ENCODE measurements at regions not wholly inside any gene's neighbourhood (a gene's known extent, or its start where the extent isn't known, plus 50 kb on each side); places are given as distances from the start of the nearest gene placed in this dataset.
A peak's percentile ranks its signal among the peaks of the same experiment; 100 is the strongest.

- Mint-ChIP-seq H3K4me1 (ENCODE audit: insufficient read depth, unreplicated experiment) (peaks cover 7% of the 10 kb centered on the region), H3K9me3 (ENCODE audit: unreplicated experiment) (no peaks in the 10 kb centered on the region), H3K27me3 (ENCODE audit: insufficient read depth, unreplicated experiment) (no peaks in the 10 kb centered on the region), H3K36me3 (ENCODE audit: insufficient read depth, unreplicated experiment) (no peaks in the 10 kb centered on the region), H3K4me3 (ENCODE audit: unreplicated experiment) (no peak overlapping the region), H3K27ac (ENCODE audit: low read depth, unreplicated experiment) (no peak overlapping the region)
- DNase-seq (ENCODE audit: unreplicated experiment) = no peak
- BruUV-seq (replicated peaks) = no TSS peak
- TF ChIP-seq CTCF (IDR thresholded peaks at IDR 0.05; ENCODE audit: unreplicated experiment) = no peak
- intact Hi-C loops (cut with micrococcal nuclease) = no loop called here
- CTCF ChIA-PET = interaction anchor here (0.5 kb wide), 1 partner anchor 403 kb away, joined by 3 read pairs; no protein-coding TSS in a partner anchor
- POLR2A ChIA-PET = no interaction called here
These were observed 252.4 kb upstream of the GULP1 start for GRCh38 chr2:188039307-188039706.

DNA sequence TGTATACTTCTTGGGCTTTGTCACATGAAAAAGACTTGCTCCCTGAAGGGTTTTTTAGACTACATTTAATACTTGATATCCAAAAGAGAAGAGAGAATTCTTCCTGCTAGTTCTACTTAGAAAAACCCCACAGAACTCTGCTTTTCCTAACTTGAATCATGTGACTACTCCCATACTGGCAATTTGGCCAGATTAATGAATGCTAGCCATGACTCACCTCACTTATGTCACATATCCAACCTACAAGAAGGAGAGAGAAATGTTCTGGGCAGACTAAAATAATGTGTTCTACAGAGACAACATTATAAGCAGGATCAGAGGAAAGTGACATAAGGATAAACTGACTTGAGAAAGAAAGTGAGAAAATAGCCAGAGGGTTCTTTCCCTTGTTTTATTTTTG, 249.3 kb upstream of the GULP1 start:
- Mint-ChIP-seq H3K4me1 (ENCODE audit: insufficient read depth, unreplicated experiment) (peaks cover 7% of the 10 kb centered on the region), H3K27ac (ENCODE audit: low read depth, unreplicated experiment) (no peak overlapping the region), H3K27me3 (ENCODE audit: insufficient read depth, unreplicated experiment) (no peaks in the 10 kb centered on the region), H3K9me3 (ENCODE audit: unreplicated experiment) (no peaks in the 10 kb centered on the region), H3K4me3 (ENCODE audit: unreplicated experiment) (no peak overlapping the region), H3K36me3 (ENCODE audit: insufficient read depth, unreplicated experiment) (no peaks in the 10 kb centered on the region)
- no TSS peak for BruUV-seq (replicated peaks)
- no peak for TF ChIP-seq CTCF (IDR thresholded peaks at IDR 0.05; ENCODE audit: unreplicated experiment)
- DNase-seq (ENCODE audit: unreplicated experiment) = peak; percentile 53
- CTCF ChIA-PET = no interaction called here
- POLR2A ChIA-PET = interaction anchor here (1.2 kb wide), 1 partner anchor 251 kb away, joined by 4 read pairs; no protein-coding TSS in a partner anchor
- intact Hi-C loops (cut with micrococcal nuclease) = no loop called here

GRCh38 chr2:188045016-188045415, 246.7 kb upstream of the GULP1 start:
- no peaks in the 10 kb centered on the region for H3K27me3 Mint-ChIP-seq (ENCODE audit: insufficient read depth, unreplicated experiment)
- TF ChIP-seq CTCF (IDR thresholded peaks at IDR 0.05; ENCODE audit: unreplicated experiment) = no peak
- no TSS peak for BruUV-seq (replicated peaks)
- CTCF ChIA-PET = no interaction called here
- DNase-seq (ENCODE audit: unreplicated experiment) = no peak
- no peaks in the 10 kb centered on the region for H3K36me3 Mint-ChIP-seq (ENCODE audit: insufficient read depth, unreplicated experiment)
- no peak overlapping the region for H3K27ac Mint-ChIP-seq (ENCODE audit: low read depth, unreplicated experiment)
- H3K4me3 Mint-ChIP-seq (ENCODE audit: unreplicated experiment) = no peak overlapping the region
- H3K4me1 Mint-ChIP-seq (ENCODE audit: insufficient read depth, unreplicated experiment) = peaks cover 7% of the 10 kb centered on the region
- POLR2A ChIA-PET = interaction anchor here (0.8 kb wide), 1 partner anchor 14 kb away, joined by 4 read pairs; no protein-coding TSS in a partner anchor
- intact Hi-C loops (cut with micrococcal nuclease) = no loop called here
- H3K9me3 Mint-ChIP-seq (ENCODE audit: unreplicated experiment) = no peaks in the 10 kb centered on the region

GRCh38 chr2:188046437-188046836, 245.2 kb upstream of the GULP1 start:
- no peaks in the 10 kb centered on the region for H3K36me3 Mint-ChIP-seq (ENCODE audit: insufficient read depth, unreplicated experiment)
- ChIA-PET POLR2A (no interaction called here), CTCF (no interaction called here)
- BruUV-seq (replicated peaks) = no TSS peak
- no peaks in the 10 kb centered on the region for H3K27me3 Mint-ChIP-seq (ENCODE audit: insufficient read depth, unreplicated experiment)
- intact Hi-C loops (cut with micrococcal nuclease) = no loop called here
- no peak for DNase-seq (ENCODE audit: unreplicated experiment)
- no peaks in the 10 kb centered on the region for H3K9me3 Mint-ChIP-seq (ENCODE audit: unreplicated experiment)
- H3K4me3 Mint-ChIP-seq (ENCODE audit: unreplicated experiment) = no peak overlapping the region
- no peak for TF ChIP-seq CTCF (IDR thresholded peaks at IDR 0.05; ENCODE audit: unreplicated experiment)
- peaks cover 14% of the 10 kb centered on the region for H3K4me1 Mint-ChIP-seq (ENCODE audit: insufficient read depth, unreplicated experiment)
- no peak overlapping the region for H3K27ac Mint-ChIP-seq (ENCODE audit: low read depth, unreplicated experiment)

Measured in MCF 10A (cell line).